KOPT-K1 (cell line): ENCODE measurements at regions not wholly inside any gene's neighbourhood (a gene's known extent, or its start where the extent isn't known, plus 50 kb on each side); places are given as distances from the start of the nearest gene placed in this dataset.
A peak's percentile ranks its signal among the peaks of the same experiment; 100 is the strongest.

Experiments used
- H3K27ac ChIP-seq: fragments of 200-600 bp; sonication (generic); 2 replicates; pipeline ENCODE4 v1.5.1; 2016; ENCODE audit warnings: antibody characterized with exemption, mild to moderate bottlenecking, low read depth, low read length; ENCODE audit not compliant: poor library complexity, severe bottlenecking
- H3K36me3 ChIP-seq: fragments of 200-600 bp; sonication (generic); 2 replicates; pipeline ENCODE4 v1.5.1; 2017; ENCODE audit warnings: antibody characterized with exemption, mild to moderate bottlenecking, low read length, moderate library complexity; ENCODE audit not compliant: insufficient read depth
- H3K9me3 ChIP-seq: fragments of 200-600 bp; sonication (generic); 2 replicates; pipeline ENCODE4 v1.5.1; 2017; ENCODE audit warnings: antibody characterized with exemption, low read length, mild to moderate bottlenecking; ENCODE audit not compliant: insufficient read depth, poor library complexity, severe bottlenecking

DNA sequence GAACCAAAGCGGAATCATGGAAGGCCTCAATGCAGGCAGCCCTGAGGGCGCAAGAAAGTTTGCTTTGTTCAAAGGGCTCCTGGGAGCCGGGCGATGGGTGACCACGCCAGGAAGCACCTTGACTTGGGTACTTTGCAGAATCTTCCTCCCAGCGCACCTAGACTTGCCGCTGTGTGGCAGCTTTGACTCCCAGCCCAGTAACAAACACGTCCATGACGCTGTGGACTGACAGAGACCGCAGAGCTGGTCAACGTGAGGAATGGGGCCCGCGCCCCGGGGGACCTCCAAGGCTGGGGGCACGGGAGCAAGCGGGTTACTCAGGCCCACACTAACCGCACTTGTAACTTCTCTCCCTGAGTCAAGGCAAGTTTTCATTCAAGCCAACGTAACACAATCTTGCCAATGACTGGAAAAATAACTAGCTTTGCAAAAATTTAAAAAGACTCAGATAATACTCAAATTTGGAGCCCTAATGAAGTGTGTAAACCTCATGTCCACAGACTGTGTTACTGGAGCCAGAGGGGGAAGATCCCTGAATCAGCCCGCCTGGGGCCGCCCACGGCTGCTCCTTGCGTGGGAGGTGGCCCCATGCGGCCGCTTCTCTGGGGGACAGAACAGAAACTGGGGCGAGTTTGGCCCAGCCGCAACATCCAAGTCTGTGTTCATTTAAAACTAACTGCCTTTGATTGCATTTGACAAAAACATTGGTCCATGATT lies 130.8 kb downstream of the DNAJB6 start:
- H3K36me3 ChIP-seq, result no peaks in the 10 kb centered on the region
- H3K9me3 ChIP-seq, result peaks cover under 1% of the 10 kb centered on the region
- no peak overlapping the region for H3K27ac ChIP-seq

DNA sequence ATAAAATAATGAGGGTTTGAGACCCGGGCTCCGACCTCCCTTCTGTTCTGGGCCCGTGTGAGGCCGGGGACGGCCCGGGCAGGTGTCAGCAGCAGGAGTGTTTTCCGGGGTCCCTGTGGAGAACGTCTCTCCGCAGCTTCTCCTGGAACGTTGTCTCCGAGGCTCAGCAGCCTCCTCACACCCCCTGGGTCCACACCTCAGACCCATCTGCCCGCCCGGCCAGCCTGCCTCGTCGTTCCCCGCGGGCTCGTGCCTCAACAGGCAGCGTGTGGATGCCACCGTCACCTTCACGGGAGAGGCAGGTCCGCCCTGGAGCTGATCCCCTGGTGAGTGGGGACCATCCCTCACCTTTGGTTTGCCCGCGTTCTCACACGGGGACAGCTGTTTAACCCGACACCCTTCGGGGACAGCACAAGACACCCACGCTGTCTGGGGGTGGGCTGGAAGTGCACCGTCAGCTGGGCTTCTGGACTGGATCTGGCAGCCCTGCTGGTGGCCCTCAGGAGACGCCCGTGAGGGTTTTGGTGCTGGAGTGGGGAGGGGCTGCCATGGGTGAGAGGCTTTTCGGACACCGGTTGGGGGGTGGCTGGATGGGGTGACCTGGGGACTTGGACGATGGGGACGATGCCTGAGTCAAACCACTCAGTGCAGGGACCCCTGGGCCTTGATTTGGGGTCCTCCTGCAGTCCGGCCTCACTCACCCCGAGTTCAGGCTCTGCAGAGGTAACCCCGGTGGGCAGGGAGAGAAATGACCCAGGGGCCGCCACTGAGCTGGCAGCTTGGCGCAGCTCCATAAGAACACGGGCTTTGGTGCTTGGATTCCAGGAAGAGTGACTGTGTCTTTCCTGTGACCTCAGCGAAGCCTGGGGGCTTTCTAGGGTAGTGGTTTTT lies 131.7 kb downstream of the DNAJB6 start:
- H3K36me3 ChIP-seq, result no peaks in the 10 kb centered on the region
- peaks cover 9% of the 10 kb centered on the region for H3K9me3 ChIP-seq
- no peak overlapping the region for H3K27ac ChIP-seq

DNA sequence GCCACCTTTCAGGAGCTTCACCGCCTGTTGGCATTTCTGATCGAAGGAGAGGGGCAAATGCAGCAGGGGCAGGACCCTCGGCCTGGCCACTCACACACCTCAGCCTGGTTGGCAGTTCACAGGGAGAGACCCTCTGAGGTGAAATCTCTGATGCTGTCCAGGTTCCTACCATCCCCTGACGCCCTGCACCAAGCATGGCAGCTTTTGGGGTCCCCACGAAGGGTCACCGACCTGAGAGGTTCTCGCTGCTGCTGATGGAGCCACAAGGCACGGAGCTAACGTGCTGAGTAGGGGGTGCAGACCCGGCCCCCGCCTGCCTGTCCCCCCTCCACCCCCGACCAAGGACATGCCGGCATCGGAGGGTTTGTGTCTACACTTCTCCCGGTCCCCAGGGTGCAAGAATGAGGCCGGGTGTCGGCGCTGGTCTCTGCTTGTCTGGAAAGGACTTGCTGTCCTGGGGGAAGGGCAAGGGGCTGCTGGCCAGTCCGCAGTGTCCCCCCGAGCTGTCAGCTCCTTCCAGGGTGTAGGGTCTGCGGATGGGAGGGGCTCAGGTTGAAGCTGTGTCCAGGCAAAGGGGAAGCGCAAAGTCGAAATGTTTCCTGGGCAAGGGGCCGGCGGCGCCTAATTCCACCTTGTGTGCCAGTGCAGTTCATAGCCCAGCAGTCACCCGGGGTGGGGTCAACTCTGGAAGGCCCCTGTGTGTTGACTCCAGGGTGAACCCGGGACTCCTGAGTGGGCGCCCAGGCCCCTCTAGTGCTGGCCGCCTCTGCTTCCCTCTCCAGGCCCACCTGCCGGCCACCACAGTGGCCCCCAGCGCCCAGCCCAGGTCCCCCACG lies 132.6 kb downstream of the DNAJB6 start:
- no peak overlapping the region for H3K27ac ChIP-seq
- no peaks in the 10 kb centered on the region for H3K36me3 ChIP-seq
- H3K9me3 ChIP-seq, result peaks cover 11% of the 10 kb centered on the region

DNA sequence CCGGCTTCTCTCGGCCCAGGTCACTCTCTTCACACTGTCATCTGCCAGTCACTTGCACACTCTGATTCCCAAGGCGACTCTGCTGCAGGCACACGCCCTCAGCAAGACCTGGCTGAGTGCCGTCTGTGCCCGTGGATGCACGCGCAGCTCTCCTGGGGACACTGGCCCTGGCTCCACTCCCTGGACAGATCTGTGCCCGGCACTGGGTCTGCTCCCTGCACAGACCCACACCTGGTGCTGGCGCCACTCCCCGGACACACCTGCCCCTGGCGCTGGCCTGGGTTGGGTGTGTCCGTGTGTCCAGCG lies 133.2 kb downstream of the DNAJB6 start:
- Histone ChIP-seq H3K36me3 (no peaks in the 10 kb centered on the region), H3K9me3 (peaks cover 11% of the 10 kb centered on the region), H3K27ac (no peak overlapping the region)

DNA sequence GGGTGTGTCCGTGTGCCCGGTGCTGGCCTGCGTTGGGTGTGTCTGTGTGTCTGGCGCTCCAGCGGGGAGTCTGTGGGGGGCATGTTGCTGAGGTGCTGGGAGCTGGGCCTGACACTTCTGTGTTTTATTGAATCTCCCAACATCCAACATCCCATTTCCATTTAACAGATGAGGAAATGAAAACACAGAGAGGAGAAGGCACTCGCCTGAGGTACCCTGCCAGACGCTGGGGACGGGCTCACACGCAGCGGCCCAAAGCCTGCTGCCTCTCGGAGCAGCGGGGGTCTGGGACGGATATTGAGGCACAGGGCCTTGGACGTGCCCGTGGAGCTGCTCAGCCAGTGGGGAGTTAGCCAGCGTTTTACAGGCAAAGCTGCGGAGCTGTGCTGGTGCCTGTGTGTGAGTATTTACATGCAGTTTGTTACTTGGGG lies 133.9 kb downstream of the DNAJB6 start:
- Histone ChIP-seq H3K9me3 (peaks cover 11% of the 10 kb centered on the region), H3K36me3 (no peaks in the 10 kb centered on the region), H3K27ac (no peak overlapping the region)

DNA sequence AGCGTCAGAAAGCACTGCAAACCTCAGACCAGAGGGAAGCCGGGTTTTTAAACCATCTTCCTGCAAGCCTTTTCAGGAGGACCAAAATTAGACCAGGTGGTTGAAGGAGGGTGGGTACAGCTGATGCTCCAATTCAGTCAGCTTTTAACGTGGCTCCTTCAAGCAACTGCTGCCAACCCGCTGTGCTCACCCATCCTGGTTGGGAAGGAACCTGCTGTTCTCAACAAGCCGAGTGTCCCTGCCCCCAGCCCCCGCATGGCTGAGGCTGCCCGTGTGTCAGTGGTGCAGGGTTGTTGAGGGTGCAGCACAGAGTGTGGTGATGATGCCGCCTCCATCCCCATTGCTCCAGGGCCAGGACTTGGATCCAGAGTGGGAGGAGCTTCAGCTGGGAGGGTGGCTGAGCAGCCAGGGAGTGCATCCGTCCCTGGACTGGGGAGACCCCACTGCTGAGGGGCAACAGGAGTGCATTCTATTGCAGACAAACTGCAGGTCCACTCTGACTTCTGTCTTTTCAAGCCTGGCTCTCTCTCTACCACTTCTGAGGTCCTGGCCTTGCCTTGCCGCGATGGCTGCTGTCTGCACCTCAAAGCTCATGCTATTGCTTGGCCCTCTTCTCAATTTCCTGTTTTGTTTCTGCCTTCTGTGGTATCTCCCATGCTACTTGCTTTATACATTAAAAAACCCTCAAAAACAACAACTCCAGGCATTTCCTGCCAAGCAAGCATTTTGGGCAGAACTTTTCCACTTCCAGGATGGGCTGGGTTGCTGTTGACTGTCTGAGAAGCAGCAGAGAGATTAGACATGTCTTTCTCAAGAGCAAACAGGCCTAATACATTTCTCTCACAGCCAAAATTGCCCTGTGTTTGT lies 134.7 kb downstream of the DNAJB6 start:
- Histone ChIP-seq H3K9me3 (peaks cover 11% of the 10 kb centered on the region), H3K36me3 (no peaks in the 10 kb centered on the region)

DNA sequence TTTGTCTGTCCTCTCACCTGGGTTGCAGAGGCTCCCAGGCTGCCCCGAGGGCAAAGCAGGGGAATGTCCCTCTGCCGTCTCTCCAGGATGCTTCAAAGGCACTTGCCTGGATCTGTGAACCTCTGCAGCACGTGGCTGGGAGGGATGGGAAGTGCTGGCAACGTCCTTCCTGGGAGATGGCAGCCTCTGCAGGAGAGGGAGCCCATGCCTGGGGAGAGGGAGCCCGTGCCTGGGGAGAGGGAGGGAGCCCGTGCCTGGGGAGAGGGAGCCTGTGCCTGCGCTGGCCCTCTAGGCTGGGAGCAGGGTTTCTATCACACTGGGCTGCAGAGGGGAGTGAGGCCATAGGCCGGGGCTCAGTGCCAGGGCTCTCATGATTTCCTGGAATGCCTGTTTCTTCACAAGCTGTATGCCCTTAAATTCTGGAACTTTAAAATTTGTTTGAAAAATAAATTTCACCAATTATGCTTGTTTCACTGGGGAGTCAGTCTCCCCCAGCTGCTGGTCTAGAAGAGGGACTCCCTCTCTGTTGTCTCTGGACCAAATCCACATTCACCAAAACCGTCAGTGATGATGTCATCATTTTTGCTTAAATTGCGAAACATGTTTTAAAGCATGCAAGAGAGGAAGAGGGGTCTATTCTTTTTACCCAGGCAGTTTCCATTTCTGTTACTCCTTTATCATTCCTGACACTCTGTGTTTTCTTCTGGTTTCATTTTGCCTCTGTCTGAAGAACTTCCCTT lies 135.7 kb downstream of the DNAJB6 start:
- Histone ChIP-seq H3K9me3 (peaks cover 11% of the 10 kb centered on the region), H3K36me3 (no peaks in the 10 kb centered on the region), H3K27ac (peak overlapping the region; percentile 42)

More for the DNA sequence above, 134.7 kb downstream of the DNAJB6 start:
- H3K27ac ChIP-seq, result peak overlapping the region; percentile 42

DNA sequence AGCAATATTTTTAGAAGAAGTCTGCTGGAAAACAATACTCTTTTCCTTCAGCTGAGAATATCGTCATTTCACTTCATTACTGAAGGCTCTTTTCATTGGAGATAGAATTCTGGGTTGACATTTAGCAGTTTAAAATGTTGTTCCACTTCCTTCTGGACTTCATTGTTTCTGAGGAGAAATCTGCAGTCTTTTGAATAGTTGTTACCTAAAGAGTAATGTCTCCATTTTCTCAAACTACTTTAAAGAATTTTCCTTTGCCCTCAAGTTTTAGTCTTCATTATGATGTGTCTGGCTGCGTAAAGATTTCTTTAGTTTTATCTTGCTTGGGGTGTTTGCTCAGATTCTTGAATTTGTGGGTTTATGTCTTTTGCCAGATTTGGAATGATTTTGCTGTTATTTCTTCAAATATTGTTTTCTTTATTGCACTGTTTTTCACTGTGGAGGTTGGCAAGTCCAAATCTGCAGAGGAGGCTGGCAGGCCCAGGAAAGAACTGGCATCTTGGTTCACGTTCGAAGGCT lies 136.3 kb downstream of the DNAJB6 start:
- H3K9me3 ChIP-seq, result peaks cover 11% of the 10 kb centered on the region
- H3K27ac ChIP-seq, result no peak overlapping the region
- H3K36me3 ChIP-seq, result no peaks in the 10 kb centered on the region

DNA sequence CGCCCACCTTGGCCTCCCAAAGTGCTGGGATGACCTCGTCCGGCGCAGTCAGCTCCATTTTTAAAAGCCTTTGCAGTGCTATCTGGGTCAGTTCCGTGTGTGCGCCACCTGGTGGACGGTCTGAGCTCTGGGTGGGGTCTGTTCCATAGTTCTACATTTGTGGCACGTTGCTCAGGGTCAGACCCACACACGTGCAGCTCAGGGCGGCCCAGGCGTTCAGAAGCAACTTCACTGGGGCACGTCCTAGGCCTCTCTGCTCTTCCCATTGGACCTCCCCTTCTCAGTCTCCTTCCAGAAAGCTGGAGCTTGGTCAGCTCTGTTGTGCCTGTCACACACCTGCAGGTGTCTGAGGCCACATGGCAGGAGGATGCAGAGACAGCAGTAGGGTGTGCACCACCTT lies 137.9 kb downstream of the DNAJB6 start:
- Histone ChIP-seq H3K36me3 (no peaks in the 10 kb centered on the region), H3K9me3 (peaks cover 11% of the 10 kb centered on the region), H3K27ac (no peak overlapping the region)

DNA sequence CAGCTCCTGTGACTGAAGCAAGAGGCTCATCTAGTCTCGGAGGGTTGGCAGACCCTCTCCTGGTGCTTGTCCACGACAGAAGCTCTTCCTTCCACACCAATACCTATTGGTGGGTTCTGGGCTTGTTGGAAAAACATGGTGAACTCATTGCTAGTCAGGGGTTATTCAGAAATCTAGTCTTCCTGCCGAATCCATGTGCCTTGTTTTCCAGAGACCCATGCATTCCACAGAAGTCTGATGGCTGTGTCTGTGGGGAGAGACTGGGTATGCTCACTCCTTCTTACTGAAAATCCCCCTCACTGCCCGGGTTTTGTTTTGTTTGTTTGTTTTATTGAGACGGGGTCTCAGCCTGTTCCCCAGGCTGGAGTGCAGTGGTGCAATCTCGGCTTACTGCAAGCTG lies 138.3 kb downstream of the DNAJB6 start:
- Histone ChIP-seq H3K9me3 (peaks cover 11% of the 10 kb centered on the region), H3K27ac (no peak overlapping the region), H3K36me3 (no peaks in the 10 kb centered on the region)

DNA sequence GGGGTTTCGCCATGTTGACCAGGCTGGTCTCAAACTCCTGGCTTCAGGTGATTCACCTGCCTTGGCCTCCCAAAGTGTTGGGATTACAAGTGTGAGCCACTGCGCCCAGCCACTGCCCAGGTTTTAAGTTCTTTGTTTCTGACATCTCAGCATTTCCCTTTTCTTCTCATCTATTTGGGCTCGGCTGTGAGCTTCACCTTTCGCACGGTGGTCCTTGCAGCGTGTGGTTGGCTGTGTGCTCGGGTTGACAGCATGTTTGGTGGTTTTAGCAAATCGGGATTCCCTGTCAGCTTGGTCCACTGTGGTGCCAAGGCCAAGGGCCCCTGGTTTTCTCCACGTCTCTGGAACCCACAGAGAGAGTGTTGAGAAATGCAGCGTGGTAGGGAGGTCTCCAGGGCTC lies 138.8 kb downstream of the DNAJB6 start:
- H3K9me3 ChIP-seq, result peaks cover 11% of the 10 kb centered on the region
- H3K27ac ChIP-seq, result no peak overlapping the region

DNA sequence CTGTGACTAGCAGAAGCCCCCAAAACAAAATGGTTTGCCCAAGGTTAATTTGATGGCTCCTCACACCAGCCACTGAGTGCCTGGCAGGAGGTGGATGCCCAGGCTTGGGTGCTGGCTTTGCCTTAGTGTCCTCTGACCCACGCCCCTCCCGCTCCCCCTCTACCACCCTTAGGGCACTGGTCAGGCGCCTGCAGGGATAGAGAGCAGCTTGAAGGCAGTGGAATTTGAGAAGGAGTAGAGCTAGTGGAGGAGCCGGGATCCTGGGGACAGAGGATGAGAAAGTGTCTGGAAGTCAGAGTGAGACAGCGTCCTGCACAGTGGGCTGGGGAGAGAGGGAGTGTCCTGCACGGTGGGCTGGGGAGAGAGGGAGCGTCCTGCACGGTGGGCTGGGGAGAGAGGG lies 139.4 kb downstream of the DNAJB6 start:
- Histone ChIP-seq H3K27ac (no peak overlapping the region), H3K9me3 (peaks cover 11% of the 10 kb centered on the region), H3K36me3 (no peaks in the 10 kb centered on the region)

More for the DNA sequence above, 138.8 kb downstream of the DNAJB6 start:
- H3K36me3 ChIP-seq, result no peaks in the 10 kb centered on the region

DNA sequence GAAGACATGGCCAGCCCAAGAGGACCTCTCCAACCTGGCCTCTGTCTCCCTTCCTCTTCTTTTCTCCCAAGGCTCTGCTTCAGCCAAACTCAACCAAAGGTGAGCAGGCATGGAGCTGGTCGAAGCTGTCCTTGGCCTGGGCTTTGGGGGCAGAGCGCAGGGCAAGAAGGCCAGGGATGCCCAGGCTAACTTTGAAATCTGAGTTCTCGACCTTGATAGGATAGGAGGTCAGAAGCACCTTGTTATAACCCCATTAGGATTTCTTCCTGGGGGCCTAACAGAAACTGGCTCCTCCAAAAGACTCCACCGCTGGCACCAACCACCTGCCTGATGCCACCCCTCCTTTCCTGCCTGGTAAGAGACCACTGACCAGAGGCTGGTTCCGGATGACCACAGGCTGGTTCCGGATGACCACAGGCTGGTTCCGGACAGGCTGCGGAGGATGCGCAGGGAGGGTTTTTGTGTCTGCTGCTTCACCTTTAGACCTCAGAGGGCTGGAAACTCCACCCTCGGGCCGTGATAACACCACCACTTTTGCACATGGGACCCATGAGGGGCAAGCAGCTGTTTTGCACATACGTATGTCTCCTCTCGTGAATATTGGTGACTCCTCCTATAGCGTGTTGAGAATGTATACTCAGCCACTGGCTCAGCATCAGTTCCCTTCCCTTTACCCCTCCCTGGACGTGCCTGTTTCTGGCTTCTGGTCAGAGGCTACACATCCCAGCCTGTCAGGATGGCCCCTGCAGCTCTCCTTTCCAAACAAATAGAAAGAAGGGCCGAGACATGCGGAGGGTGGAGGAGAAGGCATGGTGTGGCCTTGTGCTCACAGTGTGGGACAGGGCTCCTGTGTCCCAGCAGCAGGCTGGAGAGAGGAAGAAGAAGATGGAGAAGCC lies 140.1 kb downstream of the DNAJB6 start:
- no peak overlapping the region for H3K27ac ChIP-seq
- peaks cover 11% of the 10 kb centered on the region for H3K9me3 ChIP-seq

More for the DNA sequence above, 140.1 kb downstream of the DNAJB6 start:
- H3K36me3 ChIP-seq, result no peaks in the 10 kb centered on the region
